CD4-positive, alpha-beta T cell (primary cell): ENCODE measurements at regions not wholly inside any gene's neighbourhood (a gene's known extent, or its start where the extent isn't known, plus 50 kb on each side); places are given as distances from the start of the nearest gene placed in this dataset.

Experiments
- ATAC-seq: fragments of 200-7000 bp; cut with Tn5 transposase; one replicate; pipeline ENCODE4 v1.10.0; 2022; ENCODE audit warnings: mild to moderate bottlenecking; ENCODE audit not compliant: poor library complexity
- CTCF ChIA-PET: fragments of 350-600 bp; sonication (Branson Sonifier 250); formaldehyde crosslinking; loops from one replicate; lab custom pipeline; 2021; ENCODE audit warnings: antibody characterized with exemption, inconsistent platforms; lab: Charles Lee
- POLR2A ChIA-PET: fragments of 350-600 bp; sonication (Branson Sonifier 250); formaldehyde crosslinking; loops from one replicate; lab custom pipeline; 2021; ENCODE audit warnings: antibody characterized with exemption, inconsistent platforms; lab: Charles Lee
- DNase-seq, 14 experiments: peaks; one replicate each; pipeline ENCODE4 v3.0.0-alpha.2; 2013 to 2020; ENCODE audit warnings: mixed read lengths in 2 of 14
- H3K27ac ChIP-seq, 2 donors: one replicate each; pipeline versions ENCODE4 v1.5.1 to v1.7.0; 2013; ENCODE audit warnings: low read length in 2 of 2, low read depth in 1 of 2, mild to moderate bottlenecking in 1 of 2
- H3K27me3 ChIP-seq, 2 experiments: 1 replicate in 1 of 2; 2 replicates in 1 of 2; pipeline versions ENCODE4 v1.6.1 to v1.7.0; 2013; ENCODE audit warnings: low read length in 2 of 2, control low read depth in 1 of 2, mild to moderate bottlenecking in 1 of 2, moderate library complexity in 1 of 2; ENCODE audit not compliant: insufficient read depth in 2 of 2, control insufficient read depth in 1 of 2
- H3K36me3 ChIP-seq: one replicate; pipeline ENCODE4 v1.6.1; 2013; ENCODE audit warnings: low read length, control low read depth; ENCODE audit not compliant: insufficient read depth
- H3K4me1 ChIP-seq: one replicate; pipeline ENCODE4 v1.6.1; 2013; ENCODE audit warnings: low read length, control low read depth; ENCODE audit not compliant: insufficient read depth
- H3K4me3 ChIP-seq: one replicate; pipeline ENCODE4 v1.5.1; 2013; ENCODE audit warnings: mild to moderate bottlenecking, low read length, moderate library complexity
- H3K9me3 ChIP-seq, 2 experiments: 1 replicate in 1 of 2; 2 replicates in 1 of 2; pipeline versions ENCODE4 v1.6.1 to v1.7.0; 2013; ENCODE audit warnings: low read length in 2 of 2, mild to moderate bottlenecking in 2 of 2, control low read depth in 1 of 2, moderate library complexity in 1 of 2; ENCODE audit not compliant: control insufficient read depth in 1 of 2, insufficient read depth in 1 of 2
- H3K27ac Mint-ChIP-seq: one replicate; pipeline ENCODE4 v1.8.0; 2020; ENCODE audit warnings: mixed read lengths
- H3K27me3 Mint-ChIP-seq: one replicate; pipeline ENCODE4 v1.8.0; 2021; ENCODE audit warnings: mixed read lengths
- H3K36me3 Mint-ChIP-seq: one replicate; pipeline ENCODE4 v1.8.0; 2021; ENCODE audit warnings: low read depth, mixed read lengths
- H3K4me1 Mint-ChIP-seq: one replicate; pipeline ENCODE4 v1.8.0; 2021; ENCODE audit warnings: low read depth, mixed read lengths
- H3K4me3 Mint-ChIP-seq: one replicate; pipeline ENCODE4 v1.8.0; 2020; ENCODE audit warnings: mild to moderate bottlenecking, mixed read lengths
- H3K9me3 Mint-ChIP-seq: one replicate; pipeline ENCODE4 v1.8.0; 2020; ENCODE audit warnings: mixed read lengths
- intact Hi-C, 2 experiments: fragments of 100-400 bp; cut with DNase I in 1 of 2; cut with micrococcal nuclease in 1 of 2; formaldehyde crosslinking; loops; one replicate each; pipeline versions ENCODE4 v1.15.1 to v1.9.0; 2023 to 2025; cut with DNase I, micrococcal nuclease
- TF ChIP-seq, protein P1 (sequence below): fragments of 200-600 bp; IDR thresholded peaks from one replicate; pipeline ENCODE4 v1.8.0; 2022; ENCODE audit warnings: antibody characterized with exemption, mild to moderate bottlenecking

DNA sequence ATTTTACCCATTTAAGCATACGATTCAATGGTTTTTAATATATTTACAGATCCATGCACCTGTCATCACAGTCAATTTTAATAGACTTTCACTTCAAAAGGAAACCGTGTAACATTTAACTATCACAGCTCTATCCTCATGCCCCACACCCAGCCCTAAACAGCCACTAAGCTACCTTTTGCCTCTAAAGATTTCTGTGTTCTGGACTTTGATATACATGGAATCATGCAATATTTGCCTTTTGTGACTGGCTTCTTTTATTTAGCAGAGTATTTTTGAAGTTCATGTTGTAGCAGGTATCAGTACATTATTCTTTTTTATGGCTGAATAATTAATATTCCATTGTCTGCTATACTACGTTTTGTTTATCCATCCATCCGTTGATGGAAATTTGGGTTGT lies 50.3 kb upstream of the STX16 start:
- no peaks in the 10 kb centered on the region for H3K36me3 Mint-ChIP-seq
- no peaks in the 10 kb centered on the region for H3K36me3 ChIP-seq
- no peak overlapping the region for H3K27ac ChIP-seq
- DNase-seq, result no peak
- H3K9me3 ChIP-seq, result no peaks in the 10 kb centered on the region
- CTCF ChIA-PET, result no interaction called here
- no peaks in the 10 kb centered on the region for H3K27me3 Mint-ChIP-seq
- no peaks in the 10 kb centered on the region for H3K27me3 ChIP-seq
- no peaks in the 10 kb centered on the region for H3K4me1 ChIP-seq
- TF ChIP-seq, protein P1, sequence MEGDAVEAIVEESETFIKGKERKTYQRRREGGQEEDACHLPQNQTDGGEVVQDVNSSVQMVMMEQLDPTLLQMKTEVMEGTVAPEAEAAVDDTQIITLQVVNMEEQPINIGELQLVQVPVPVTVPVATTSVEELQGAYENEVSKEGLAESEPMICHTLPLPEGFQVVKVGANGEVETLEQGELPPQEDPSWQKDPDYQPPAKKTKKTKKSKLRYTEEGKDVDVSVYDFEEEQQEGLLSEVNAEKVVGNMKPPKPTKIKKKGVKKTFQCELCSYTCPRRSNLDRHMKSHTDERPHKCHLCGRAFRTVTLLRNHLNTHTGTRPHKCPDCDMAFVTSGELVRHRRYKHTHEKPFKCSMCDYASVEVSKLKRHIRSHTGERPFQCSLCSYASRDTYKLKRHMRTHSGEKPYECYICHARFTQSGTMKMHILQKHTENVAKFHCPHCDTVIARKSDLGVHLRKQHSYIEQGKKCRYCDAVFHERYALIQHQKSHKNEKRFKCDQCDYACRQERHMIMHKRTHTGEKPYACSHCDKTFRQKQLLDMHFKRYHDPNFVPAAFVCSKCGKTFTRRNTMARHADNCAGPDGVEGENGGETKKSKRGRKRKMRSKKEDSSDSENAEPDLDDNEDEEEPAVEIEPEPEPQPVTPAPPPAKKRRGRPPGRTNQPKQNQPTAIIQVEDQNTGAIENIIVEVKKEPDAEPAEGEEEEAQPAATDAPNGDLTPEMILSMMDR, result no peak
- POLR2A ChIA-PET, result no interaction called here
- H3K4me1 Mint-ChIP-seq, result no peaks in the 10 kb centered on the region
- H3K27ac Mint-ChIP-seq, result no peak overlapping the region
- no peak overlapping the region for H3K4me3 ChIP-seq
- no peak for ATAC-seq
- H3K4me3 Mint-ChIP-seq, result no peak overlapping the region
- peaks cover 3% of the 10 kb centered on the region for H3K9me3 Mint-ChIP-seq
- intact Hi-C loops, result no loop called here

DNA sequence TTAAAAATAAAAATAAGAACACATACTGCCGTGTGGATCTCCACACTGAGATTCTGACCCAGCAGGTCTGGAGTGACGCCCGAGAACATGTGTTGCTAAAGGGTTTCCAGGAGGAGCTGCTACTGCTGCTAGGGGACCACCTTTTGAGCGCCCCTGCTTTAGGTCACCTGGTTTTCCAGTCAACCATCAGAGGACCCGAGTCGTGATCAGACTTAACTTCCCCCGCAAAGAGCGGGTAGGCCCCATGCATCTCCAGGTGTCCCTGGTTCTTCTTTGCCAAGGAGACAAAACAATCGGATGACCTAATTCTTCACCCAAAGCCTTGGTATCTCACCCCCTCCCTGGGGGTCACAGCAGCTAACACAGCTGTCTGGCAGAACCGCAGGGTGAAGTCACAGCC lies 51.1 kb upstream of the STX16 start:
- POLR2A ChIA-PET, result no interaction called here
- Histone ChIP-seq H3K27me3 (no peaks in the 10 kb centered on the region), H3K9me3 (no peaks in the 10 kb centered on the region), H3K4me3 (no peak overlapping the region), H3K27ac (no peak overlapping the region), H3K36me3 (no peaks in the 10 kb centered on the region), H3K4me1 (no peaks in the 10 kb centered on the region)
- ATAC-seq (no peak), DNase-seq (no peak)
- no peak overlapping the region for H3K4me3 Mint-ChIP-seq
- TF ChIP-seq, protein P1, result no peak
- H3K27ac Mint-ChIP-seq, result no peak overlapping the region
- peaks cover 3% of the 10 kb centered on the region for H3K9me3 Mint-ChIP-seq
- intact Hi-C loops, result no loop called here
- H3K36me3 Mint-ChIP-seq, result no peaks in the 10 kb centered on the region
- H3K4me1 Mint-ChIP-seq, result no peaks in the 10 kb centered on the region
- no peaks in the 10 kb centered on the region for H3K27me3 Mint-ChIP-seq
- CTCF ChIA-PET, result no interaction called here

DNA sequence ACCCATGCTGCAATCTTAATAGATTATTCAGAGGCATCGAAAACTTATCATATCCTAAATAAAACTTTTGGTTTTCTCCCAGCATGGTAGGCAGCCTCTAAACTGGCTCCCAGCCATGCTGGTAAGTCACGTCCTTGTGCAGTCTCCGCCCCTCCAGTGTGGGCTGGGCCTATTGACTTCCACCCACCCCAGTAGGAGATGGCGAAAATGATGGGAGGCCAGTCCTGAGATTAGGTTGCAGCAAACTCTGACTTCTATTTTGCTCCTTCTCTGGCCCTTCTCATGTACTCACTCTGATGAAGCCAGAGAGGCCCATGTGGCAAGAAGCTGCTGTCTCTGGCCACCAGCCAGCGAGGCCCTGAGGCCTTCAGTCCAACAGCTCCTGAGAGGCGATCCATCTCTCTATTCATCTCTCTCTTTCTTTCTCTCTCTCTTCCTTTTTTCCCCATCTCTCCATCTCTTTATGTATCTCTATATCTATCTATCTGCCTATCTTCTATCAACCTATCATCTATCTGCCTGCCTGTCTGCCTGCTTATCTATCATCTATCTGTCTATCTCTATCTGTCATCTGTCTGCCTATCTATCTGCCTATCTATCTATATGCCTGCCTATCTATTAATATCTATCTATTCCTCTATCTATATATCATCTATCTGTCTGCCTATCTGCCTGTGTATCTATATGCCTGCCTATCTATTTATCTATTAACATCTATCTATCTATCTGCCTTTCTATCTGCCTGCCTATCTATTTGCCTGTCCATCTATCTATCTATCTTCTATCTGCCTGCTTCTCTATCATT lies 52.7 kb upstream of the STX16 start:
- Mint-ChIP-seq H3K4me3 (no peak overlapping the region), H3K4me1 (no peaks in the 10 kb centered on the region), H3K9me3 (no peaks in the 10 kb centered on the region), H3K36me3 (no peaks in the 10 kb centered on the region), H3K27me3 (peaks cover 5% of the 10 kb centered on the region), H3K27ac (no peak overlapping the region)
- ChIA-PET CTCF (no interaction called here), POLR2A (no interaction called here)
- Histone ChIP-seq H3K27me3 (no peaks in the 10 kb centered on the region), H3K4me3 (no peak overlapping the region), H3K4me1 (no peaks in the 10 kb centered on the region), H3K36me3 (no peaks in the 10 kb centered on the region), H3K27ac (no peak overlapping the region), H3K9me3 (no peaks in the 10 kb centered on the region)
- intact Hi-C loops, result no loop called here
- ATAC-seq, result no peak
- no peak for DNase-seq
- TF ChIP-seq, protein P1, result no peak
